ENCODE measurements at regions not wholly inside any gene's neighbourhood (a gene's known extent, or its start where the extent isn't known, plus 50 kb on each side); places are given as distances from the start of the nearest gene placed in this dataset.

- DNase-seq = no peak
Observed at GRCh38 chrX:40174854-40175510, 77.2 kb upstream of the BCOR start.

- DNase-seq = no peak
Observed at GRCh38 chrX:40174001-40174853, 76.5 kb upstream of the BCOR start.

GRCh38 chrX:40173143-40174000 is 75.6 kb upstream of the BCOR start:
- DNase-seq = no peak

GRCh38 chrX:40172401-40173142 is 74.8 kb upstream of the BCOR start:
- DNase-seq = no peak

- peak; percentile 10 for DNase-seq
Observed at GRCh38 chrX:40171513-40172400, 74.0 kb upstream of the BCOR start.

- DNase-seq = no peak
Observed at GRCh38 chrX:40170830-40171512, 73.2 kb upstream of the BCOR start.

- DNase-seq = peak; percentile 32
Observed at GRCh38 chrX:40169193-40170101, 71.7 kb upstream of the BCOR start.

- DNase-seq = no peak
Observed at GRCh38 chrX:40168480-40169011, 70.8 kb upstream of the BCOR start.

GRCh38 chrX:40167850-40168479 is 70.2 kb upstream of the BCOR start:
- no peak for DNase-seq

- no peak for DNase-seq
Observed at GRCh38 chrX:40167233-40167849, 69.6 kb upstream of the BCOR start.

- DNase-seq = peak; percentile 10
Observed at GRCh38 chrX:40166582-40166981, 68.8 kb upstream of the BCOR start.

GRCh38 chrX:40165861-40166260 is 68.1 kb upstream of the BCOR start:
- DNase-seq = no peak

- DNase-seq = no peak
Observed at GRCh38 chrX:40165206-40165605, 67.4 kb upstream of the BCOR start.

- no peak for DNase-seq
Observed at GRCh38 chrX:40164751-40165150, 67.0 kb upstream of the BCOR start.

- DNase-seq = no peak
Observed at GRCh38 chrX:40158036-40158706, 60.4 kb upstream of the BCOR start.

GRCh38 chrX:40157228-40158035 is 59.7 kb upstream of the BCOR start:
- no peak for DNase-seq

All from amniotic stem cell (primary cell).